ENCODE measurements at regions not wholly inside any gene's neighbourhood (a gene's known extent, or its start where the extent isn't known, plus 50 kb on each side); places are given as distances from the start of the nearest gene placed in this dataset.

DNA sequence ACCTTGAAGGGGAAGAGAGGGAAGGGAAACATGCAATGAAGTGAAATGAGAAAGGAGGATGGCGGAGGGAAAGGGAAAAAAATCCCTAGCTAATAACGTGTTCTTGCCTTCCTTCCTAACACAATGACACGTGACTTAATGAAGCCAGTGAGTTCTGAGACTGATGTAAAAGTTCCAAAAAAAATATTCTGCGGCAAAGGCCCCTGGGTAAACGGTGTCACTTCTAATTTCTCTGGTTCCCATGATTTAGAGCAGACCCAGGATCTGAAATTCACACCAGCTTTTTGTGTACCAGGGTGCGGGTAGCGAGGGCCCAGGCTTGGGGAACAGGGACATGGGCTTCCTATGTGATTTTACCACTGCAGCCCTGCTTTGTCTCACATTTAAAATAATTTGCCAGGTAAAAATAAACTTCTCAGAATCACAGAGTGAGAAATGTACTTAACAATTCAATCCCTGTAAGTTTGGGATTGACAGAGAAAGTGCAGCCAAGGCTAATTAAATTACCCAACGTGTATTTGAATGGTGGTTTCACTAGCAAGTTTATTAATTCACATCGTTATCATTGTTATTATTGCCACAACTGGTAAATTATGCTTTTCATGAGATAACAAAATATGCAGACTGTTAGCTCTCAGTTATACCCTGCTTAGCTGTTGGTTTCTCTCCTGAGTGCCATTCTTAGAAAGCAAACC lies 182.4 kb downstream of the SEM1 start:
- no peak overlapping the region for H3K4me3 ChIP-seq (replicated peaks in 1 of 3; ENCODE audit: insufficient read depth in 1 of 3, low read depth in 1 of 3, low read length in 3 of 3)
- DNase-seq (ENCODE audit: low read depth, low spot score) (no peak), FAIRE-seq (no peak)
- BruUV-seq (replicated peaks) = no TSS peak
- ChIA-PET CTCF (interaction anchor here (0.6 kb wide), 1 partner anchor 50 kb away, joined by 3 read pairs; no protein-coding TSS in a partner anchor), POLR2A (no interaction called here)
- intact Hi-C loops (cut with micrococcal nuclease) = no loop called here
- no peak overlapping the region for H3K9ac ChIP-seq (replicated peaks; ENCODE audit: extremely low read depth, insufficient read depth, low read length)
- no peak overlapping the region for H3K27ac ChIP-seq (ENCODE audit: insufficient read depth, low read depth, low read length)
- H3K4me2 ChIP-seq (ENCODE audit: insufficient read depth, low read length) = no peak overlapping the region
- no peaks in the 10 kb centered on the region for H4K20me1 ChIP-seq (replicated peaks; ENCODE audit: control insufficient read depth, extremely low read depth, insufficient read depth, low read length)
- no peaks in the 10 kb centered on the region for H3K4me1 ChIP-seq (ENCODE audit: control insufficient read depth, extremely low read depth, insufficient read depth, low read length)
- no peak overlapping the region for H2AFZ ChIP-seq (ENCODE audit: low read depth, low read length)
- no peaks in the 10 kb centered on the region for H3K79me2 ChIP-seq (ENCODE audit: control insufficient read depth, insufficient read depth, low read length)
- no peak for TF ChIP-seq FOS (IDR thresholded peaks at IDR 0.05; ENCODE audit: borderline replicate concordance, insufficient read depth, low read length)
- TF ChIP-seq JUN (IDR thresholded peaks at IDR 0.05; ENCODE audit: borderline replicate concordance, insufficient read depth, insufficient read length, low read depth) = no peak
- TF ChIP-seq, protein P1, sequence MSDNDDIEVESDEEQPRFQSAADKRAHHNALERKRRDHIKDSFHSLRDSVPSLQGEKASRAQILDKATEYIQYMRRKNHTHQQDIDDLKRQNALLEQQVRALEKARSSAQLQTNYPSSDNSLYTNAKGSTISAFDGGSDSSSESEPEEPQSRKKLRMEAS (IDR thresholded peaks at IDR 0.05; ENCODE audit: insufficient read depth, insufficient read length) = no peak
- TF ChIP-seq, protein P2, sequence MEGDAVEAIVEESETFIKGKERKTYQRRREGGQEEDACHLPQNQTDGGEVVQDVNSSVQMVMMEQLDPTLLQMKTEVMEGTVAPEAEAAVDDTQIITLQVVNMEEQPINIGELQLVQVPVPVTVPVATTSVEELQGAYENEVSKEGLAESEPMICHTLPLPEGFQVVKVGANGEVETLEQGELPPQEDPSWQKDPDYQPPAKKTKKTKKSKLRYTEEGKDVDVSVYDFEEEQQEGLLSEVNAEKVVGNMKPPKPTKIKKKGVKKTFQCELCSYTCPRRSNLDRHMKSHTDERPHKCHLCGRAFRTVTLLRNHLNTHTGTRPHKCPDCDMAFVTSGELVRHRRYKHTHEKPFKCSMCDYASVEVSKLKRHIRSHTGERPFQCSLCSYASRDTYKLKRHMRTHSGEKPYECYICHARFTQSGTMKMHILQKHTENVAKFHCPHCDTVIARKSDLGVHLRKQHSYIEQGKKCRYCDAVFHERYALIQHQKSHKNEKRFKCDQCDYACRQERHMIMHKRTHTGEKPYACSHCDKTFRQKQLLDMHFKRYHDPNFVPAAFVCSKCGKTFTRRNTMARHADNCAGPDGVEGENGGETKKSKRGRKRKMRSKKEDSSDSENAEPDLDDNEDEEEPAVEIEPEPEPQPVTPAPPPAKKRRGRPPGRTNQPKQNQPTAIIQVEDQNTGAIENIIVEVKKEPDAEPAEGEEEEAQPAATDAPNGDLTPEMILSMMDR (IDR thresholded peaks at IDR 0.05; ENCODE audit: extremely low read depth in 1 of 2, insufficient read depth in 1 of 2, low read depth in 1 of 2, low read length in 2 of 2) = no peak
- TF ChIP-seq EZH2 (IDR thresholded peaks at IDR 0.05; ENCODE audit: borderline replicate concordance, low read depth, low read length, severe bottlenecking) = no peak
- no peak for TF ChIP-seq POLR2AphosphoS5 (IDR thresholded peaks at IDR 0.05; ENCODE audit: insufficient read depth, low read depth, low read length)
- TF ChIP-seq MYC (IDR thresholded peaks at IDR 0.05; ENCODE audit: low read depth, low read length) = no peak
- no peak for TF ChIP-seq GATA2 (IDR thresholded peaks at IDR 0.05; ENCODE audit: insufficient read depth, insufficient read length, low read depth, low read length)
- TF ChIP-seq POLR2A (IDR thresholded peaks at IDR 0.05; ENCODE audit: low read depth, low read length) = no peak
- H3K9me1 ChIP-seq (replicated peaks; ENCODE audit: control insufficient read depth, extremely low read depth, insufficient read depth, low read length) = no peaks in the 10 kb centered on the region
- peaks cover 0 to 4% of the 10 kb centered on the region in 2 experiments for H3K27me3 ChIP-seq (ENCODE audit: control insufficient read depth in 2 of 2, insufficient read depth in 2 of 2, low read length in 2 of 2)
- dilution Hi-C loops (cut with MboI; ENCODE audit: extremely low pct_ligation_motif_present, low sequenced_read_pairs) = no loop called here
- H3K36me3 ChIP-seq (ENCODE audit: control insufficient read depth in 2 of 2, extremely low read depth in 1 of 2, insufficient read depth in 2 of 2, low read length in 2 of 2) = no peaks in the 10 kb centered on the region
- H3K9me3 ChIP-seq (replicated peaks; ENCODE audit: control insufficient read depth, insufficient read depth, low read length) = no peaks in the 10 kb centered on the region
